Esophagus squamous epithelium (tissue), 4 donors: ENCODE measurements at regions not wholly inside any gene's neighbourhood (a gene's known extent, or its start where the extent isn't known, plus 50 kb on each side); places are given as distances from the start of the nearest gene placed in this dataset.

ENCODE experiments used
- POLR2A ChIP-seq, 4 donors: fragments of 450-650 bp; IDR thresholded peaks; one replicate each; pipeline ENCODE4 v1.6.1; 2017; ENCODE audit warnings: antibody characterized with exemption in 4 of 4, mild to moderate bottlenecking in 4 of 4, moderate library complexity in 3 of 4
- TF ChIP-seq, protein P1 (sequence below), 6 experiments: fragments of 450-650 bp in 4 of 6; fragments of 200-600 bp in 2 of 6; sonication (generic) in 2 of 6; IDR thresholded peaks; one replicate each; pipeline ENCODE4 v1.5.1; 2016 to 2019; ENCODE audit warnings: antibody characterized with exemption in 6 of 6, mild to moderate bottlenecking in 4 of 6, moderate library complexity in 4 of 6

DNA sequence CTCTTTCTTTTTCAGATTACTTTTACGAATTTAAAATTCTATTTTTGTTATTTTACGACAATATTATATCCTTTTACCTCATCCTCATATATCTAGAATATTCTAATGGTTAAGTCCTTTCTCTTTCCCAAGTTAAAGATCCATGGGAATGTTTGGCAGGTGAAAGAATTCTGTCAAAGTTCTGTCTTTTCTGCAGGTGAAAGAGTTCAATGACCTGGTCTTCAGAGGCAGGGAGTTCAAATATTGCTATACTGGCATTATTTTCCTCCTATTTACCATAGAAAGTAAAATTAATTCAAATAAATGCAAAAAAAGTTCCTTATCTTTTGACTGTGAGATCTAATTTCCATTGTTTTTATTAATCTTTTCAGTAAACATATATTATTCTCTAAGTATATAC lies 194.3 kb downstream of the ARL4A start:
- TF ChIP-seq, protein P1, sequence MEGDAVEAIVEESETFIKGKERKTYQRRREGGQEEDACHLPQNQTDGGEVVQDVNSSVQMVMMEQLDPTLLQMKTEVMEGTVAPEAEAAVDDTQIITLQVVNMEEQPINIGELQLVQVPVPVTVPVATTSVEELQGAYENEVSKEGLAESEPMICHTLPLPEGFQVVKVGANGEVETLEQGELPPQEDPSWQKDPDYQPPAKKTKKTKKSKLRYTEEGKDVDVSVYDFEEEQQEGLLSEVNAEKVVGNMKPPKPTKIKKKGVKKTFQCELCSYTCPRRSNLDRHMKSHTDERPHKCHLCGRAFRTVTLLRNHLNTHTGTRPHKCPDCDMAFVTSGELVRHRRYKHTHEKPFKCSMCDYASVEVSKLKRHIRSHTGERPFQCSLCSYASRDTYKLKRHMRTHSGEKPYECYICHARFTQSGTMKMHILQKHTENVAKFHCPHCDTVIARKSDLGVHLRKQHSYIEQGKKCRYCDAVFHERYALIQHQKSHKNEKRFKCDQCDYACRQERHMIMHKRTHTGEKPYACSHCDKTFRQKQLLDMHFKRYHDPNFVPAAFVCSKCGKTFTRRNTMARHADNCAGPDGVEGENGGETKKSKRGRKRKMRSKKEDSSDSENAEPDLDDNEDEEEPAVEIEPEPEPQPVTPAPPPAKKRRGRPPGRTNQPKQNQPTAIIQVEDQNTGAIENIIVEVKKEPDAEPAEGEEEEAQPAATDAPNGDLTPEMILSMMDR (IDR thresholded peaks at IDR 0.05), result no peak
- TF ChIP-seq POLR2A (IDR thresholded peaks at IDR 0.05), result no peak
